ENCODE measurements at regions not wholly inside any gene's neighbourhood (a gene's known extent, or its start where the extent isn't known, plus 50 kb on each side); places are given as distances from the start of the nearest gene placed in this dataset.

DNA sequence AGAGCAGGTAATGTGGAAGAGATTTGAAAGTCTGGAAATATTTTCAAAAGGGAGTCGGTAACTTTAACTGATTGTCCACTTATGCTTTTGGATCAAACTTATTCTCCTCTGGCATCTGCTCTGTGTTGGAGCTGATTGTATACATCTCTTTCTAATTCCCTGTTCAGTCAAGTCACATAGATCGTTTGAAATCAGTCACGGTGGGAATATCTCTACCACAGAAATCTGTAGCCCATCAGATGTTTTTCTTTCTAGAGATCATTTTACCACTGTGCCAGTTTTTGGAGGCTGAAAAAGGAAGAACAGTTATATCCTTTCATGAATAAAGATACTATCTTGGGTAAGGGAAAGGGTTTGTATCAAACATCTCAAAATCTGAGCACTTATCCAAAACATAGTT, 1853.3 kb downstream of the EFNA5 start (continued):
- TF ChIP-seq ZNF707 (tag by site-specific recombination; IDR thresholded peaks at IDR 0.05) (no peak), ZNF600 (tag by site-specific recombination; IDR thresholded peaks at IDR 0.05) (no peak)

DNA sequence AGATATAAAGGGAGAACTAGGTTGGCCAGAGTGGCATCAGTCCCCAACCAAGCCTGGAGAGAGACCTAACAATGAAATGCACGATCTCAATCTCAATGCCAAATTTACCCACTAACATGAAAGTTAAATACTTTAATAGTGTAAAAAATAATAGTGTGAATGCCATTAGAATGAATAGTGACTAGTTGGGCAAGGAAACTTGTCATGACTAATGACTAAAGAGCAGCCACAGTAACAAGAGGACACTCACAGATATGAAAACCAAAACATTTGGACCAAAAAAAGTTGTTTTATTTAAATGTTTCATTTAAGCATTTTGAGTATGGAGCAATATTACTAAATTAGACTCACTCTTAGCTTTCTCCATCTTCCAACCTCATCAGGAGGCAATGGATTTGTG, 1853.8 kb downstream of the EFNA5 start:
- no peaks in the 10 kb centered on the region for H3K4me1 ChIP-seq (ENCODE audit: control insufficient read depth, insufficient read depth, low read length)
- no peaks in the 10 kb centered on the region for H3K9me3 ChIP-seq (ENCODE audit: control insufficient read depth, insufficient read depth, low read depth, low read length)
- CTCF ChIA-PET = no interaction called here
- no peak overlapping the region for H3K4me3 ChIP-seq (ENCODE audit: low read depth, low read length)
- no peaks in the 10 kb centered on the region for H3K36me3 ChIP-seq (ENCODE audit: control insufficient read depth in 2 of 2, insufficient read depth in 1 of 2, low read length in 2 of 2)
- POLR2A ChIA-PET = no interaction called here
- no peak overlapping the region for H3K27ac ChIP-seq (ENCODE audit: extremely low read depth, low read depth, low read length)
- no peak for TF ChIP-seq ZNF155 (tag by site-specific recombination; IDR thresholded peaks at IDR 0.05)
- TF ChIP-seq ZNF837 (tag by site-specific recombination; IDR thresholded peaks at IDR 0.05) = no peak
- TF ChIP-seq, protein P1, sequence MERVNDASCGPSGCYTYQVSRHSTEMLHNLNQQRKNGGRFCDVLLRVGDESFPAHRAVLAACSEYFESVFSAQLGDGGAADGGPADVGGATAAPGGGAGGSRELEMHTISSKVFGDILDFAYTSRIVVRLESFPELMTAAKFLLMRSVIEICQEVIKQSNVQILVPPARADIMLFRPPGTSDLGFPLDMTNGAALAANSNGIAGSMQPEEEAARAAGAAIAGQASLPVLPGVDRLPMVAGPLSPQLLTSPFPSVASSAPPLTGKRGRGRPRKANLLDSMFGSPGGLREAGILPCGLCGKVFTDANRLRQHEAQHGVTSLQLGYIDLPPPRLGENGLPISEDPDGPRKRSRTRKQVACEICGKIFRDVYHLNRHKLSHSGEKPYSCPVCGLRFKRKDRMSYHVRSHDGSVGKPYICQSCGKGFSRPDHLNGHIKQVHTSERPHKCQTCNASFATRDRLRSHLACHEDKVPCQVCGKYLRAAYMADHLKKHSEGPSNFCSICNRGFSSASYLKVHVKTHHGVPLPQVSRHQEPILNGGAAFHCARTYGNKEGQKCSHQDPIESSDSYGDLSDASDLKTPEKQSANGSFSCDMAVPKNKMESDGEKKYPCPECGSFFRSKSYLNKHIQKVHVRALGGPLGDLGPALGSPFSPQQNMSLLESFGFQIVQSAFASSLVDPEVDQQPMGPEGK (tag by site-specific recombination; IDR thresholded peaks at IDR 0.05) = no peak
- no peak for TF ChIP-seq ZNF629 (tag by site-specific recombination; IDR thresholded peaks at IDR 0.05)
- no peak for TF ChIP-seq ZEB2 (tag by site-specific recombination; IDR thresholded peaks at IDR 0.05)
- no peak for TF ChIP-seq ZNF843 (tag by site-specific recombination; IDR thresholded peaks at IDR 0.05)
- no peak for TF ChIP-seq ZNF19 (tag by site-specific recombination; IDR thresholded peaks at IDR 0.05; ENCODE audit: low read depth)

DNA sequence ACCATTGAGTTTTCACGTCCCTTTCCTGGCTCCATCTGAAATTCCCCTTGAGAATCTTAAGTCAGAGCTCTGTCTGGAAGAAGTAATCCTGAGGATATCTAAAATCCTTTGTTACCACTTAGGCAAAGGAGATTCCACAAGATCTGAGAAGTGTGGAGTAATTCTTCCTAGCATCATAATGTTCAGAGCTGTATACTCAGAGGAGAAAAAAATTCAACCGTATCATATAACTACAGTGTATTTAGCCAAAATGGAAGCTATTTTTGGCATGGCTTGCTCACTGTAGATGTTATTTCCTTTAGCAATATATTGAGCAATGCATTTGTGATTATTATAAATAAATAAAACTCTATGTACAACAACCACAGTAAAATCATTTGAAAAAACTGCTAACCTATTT, 1858.4 kb downstream of the EFNA5 start:
- TF ChIP-seq ZNF791 (tag by site-specific recombination; IDR thresholded peaks at IDR 0.05) (no peak), ZNF585B (tag by site-specific recombination; IDR thresholded peaks at IDR 0.05) (no peak), ZNF221 (tag by site-specific recombination; IDR thresholded peaks at IDR 0.05; ENCODE audit: borderline replicate concordance) (no peak)
- TF ChIP-seq, protein P2, sequence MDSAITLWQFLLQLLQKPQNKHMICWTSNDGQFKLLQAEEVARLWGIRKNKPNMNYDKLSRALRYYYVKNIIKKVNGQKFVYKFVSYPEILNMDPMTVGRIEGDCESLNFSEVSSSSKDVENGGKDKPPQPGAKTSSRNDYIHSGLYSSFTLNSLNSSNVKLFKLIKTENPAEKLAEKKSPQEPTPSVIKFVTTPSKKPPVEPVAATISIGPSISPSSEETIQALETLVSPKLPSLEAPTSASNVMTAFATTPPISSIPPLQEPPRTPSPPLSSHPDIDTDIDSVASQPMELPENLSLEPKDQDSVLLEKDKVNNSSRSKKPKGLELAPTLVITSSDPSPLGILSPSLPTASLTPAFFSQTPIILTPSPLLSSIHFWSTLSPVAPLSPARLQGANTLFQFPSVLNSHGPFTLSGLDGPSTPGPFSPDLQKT (IDR thresholded peaks at IDR 0.05; ENCODE audit: borderline replicate concordance, low read depth, low read length) = no peak
- Histone ChIP-seq H3K4me3 (ENCODE audit: low read depth, low read length) (no peak overlapping the region), H3K9me3 (ENCODE audit: control insufficient read depth, insufficient read depth, low read depth, low read length) (no peaks in the 10 kb centered on the region), H3K36me3 (ENCODE audit: control insufficient read depth in 2 of 2, insufficient read depth in 1 of 2, low read length in 2 of 2) (no peaks in the 10 kb centered on the region), H3K27ac (ENCODE audit: extremely low read depth, low read depth, low read length) (no peak overlapping the region), H3K4me1 (ENCODE audit: control insufficient read depth, insufficient read depth, low read length) (no peaks in the 10 kb centered on the region)
- ChIA-PET CTCF (interaction anchor here (0.7 kb wide), 1 partner anchor 482 kb away, joined by 5 read pairs; no protein-coding TSS in a partner anchor), POLR2A (no interaction called here)

DNA sequence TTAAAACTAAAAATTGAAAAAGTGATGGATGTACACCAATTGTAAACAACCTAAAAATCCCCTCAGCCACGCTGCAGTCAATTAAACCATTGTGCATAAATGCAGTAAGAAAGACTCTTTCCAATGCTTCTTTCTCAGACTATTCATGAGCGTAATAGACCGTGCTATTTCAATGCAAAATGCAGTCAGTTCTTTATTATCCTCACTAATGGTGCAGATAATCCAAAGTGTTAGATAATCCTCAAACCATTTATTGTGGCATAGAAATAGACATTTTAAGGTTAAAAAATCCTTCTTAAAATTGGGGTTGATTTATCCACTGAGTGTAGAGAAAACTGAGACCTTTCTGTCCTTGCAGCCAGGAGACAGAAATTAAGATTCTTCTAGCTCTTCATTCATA, 1862.8 kb downstream of the EFNA5 start:
- TF ChIP-seq, protein P3, sequence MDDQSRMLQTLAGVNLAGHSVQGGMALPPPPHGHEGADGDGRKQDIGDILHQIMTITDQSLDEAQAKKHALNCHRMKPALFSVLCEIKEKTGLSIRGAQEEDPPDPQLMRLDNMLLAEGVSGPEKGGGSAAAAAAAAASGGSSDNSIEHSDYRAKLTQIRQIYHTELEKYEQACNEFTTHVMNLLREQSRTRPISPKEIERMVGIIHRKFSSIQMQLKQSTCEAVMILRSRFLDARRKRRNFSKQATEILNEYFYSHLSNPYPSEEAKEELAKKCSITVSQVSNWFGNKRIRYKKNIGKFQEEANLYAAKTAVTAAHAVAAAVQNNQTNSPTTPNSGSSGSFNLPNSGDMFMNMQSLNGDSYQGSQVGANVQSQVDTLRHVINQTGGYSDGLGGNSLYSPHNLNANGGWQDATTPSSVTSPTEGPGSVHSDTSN (CRISPR knock-in tag; IDR thresholded peaks at IDR 0.05) = no peak
- TF ChIP-seq ZBTB20 (tag by site-specific recombination; IDR thresholded peaks at IDR 0.05) (no peak), SP2 (tag by site-specific recombination; IDR thresholded peaks at IDR 0.05) (no peak), ZNF626 (tag by site-specific recombination; IDR thresholded peaks at IDR 0.05) (no peak), ZNF221 (tag by site-specific recombination; IDR thresholded peaks at IDR 0.05; ENCODE audit: borderline replicate concordance) (no peak), ZNF521 (tag by site-specific recombination; IDR thresholded peaks at IDR 0.05) (no peak), ZNF677 (tag by site-specific recombination; IDR thresholded peaks at IDR 0.05) (no peak), ZNF544 (tag by site-specific recombination; IDR thresholded peaks at IDR 0.05) (no peak), ZNF707 (tag by site-specific recombination; IDR thresholded peaks at IDR 0.05) (no peak), OSR2 (tag by site-specific recombination; IDR thresholded peaks at IDR 0.05) (no peak), ZNF37A (tag by site-specific recombination; IDR thresholded peaks at IDR 0.05) (no peak), ZNF394 (tag by site-specific recombination; IDR thresholded peaks at IDR 0.05; ENCODE audit: borderline replicate concordance) (no peak), ZNF768 (tag by site-specific recombination; IDR thresholded peaks at IDR 0.05) (no peak)
- TF ChIP-seq, protein P4, sequence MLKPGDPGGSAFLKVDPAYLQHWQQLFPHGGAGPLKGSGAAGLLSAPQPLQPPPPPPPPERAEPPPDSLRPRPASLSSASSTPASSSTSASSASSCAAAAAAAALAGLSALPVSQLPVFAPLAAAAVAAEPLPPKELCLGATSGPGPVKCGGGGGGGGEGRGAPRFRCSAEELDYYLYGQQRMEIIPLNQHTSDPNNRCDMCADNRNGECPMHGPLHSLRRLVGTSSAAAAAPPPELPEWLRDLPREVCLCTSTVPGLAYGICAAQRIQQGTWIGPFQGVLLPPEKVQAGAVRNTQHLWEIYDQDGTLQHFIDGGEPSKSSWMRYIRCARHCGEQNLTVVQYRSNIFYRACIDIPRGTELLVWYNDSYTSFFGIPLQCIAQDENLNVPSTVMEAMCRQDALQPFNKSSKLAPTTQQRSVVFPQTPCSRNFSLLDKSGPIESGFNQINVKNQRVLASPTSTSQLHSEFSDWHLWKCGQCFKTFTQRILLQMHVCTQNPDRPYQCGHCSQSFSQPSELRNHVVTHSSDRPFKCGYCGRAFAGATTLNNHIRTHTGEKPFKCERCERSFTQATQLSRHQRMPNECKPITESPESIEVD (tag by site-specific recombination; IDR thresholded peaks at IDR 0.05) = no peak
- Histone ChIP-seq H3K4me3 (ENCODE audit: low read depth, low read length) (no peak overlapping the region), H3K4me1 (ENCODE audit: control insufficient read depth, insufficient read depth, low read length) (no peaks in the 10 kb centered on the region), H3K9me3 (ENCODE audit: control insufficient read depth, insufficient read depth, low read depth, low read length) (no peaks in the 10 kb centered on the region), H3K27ac (ENCODE audit: extremely low read depth, low read depth, low read length) (no peak overlapping the region), H3K36me3 (ENCODE audit: control insufficient read depth in 2 of 2, insufficient read depth in 1 of 2, low read length in 2 of 2) (no peaks in the 10 kb centered on the region)
- CTCF ChIA-PET = interaction anchor here (0.6 kb wide), 2 partner anchors 20 to 34 kb away, joined by 3 to 5 read pairs; no protein-coding TSS in a partner anchor
- POLR2A ChIA-PET = no interaction called here

All from HEK293 (cell line).